ENCODE measurements at regions not wholly inside any gene's neighbourhood (a gene's known extent, or its start where the extent isn't known, plus 50 kb on each side); places are given as distances from the start of the nearest gene placed in this dataset.

DNA sequence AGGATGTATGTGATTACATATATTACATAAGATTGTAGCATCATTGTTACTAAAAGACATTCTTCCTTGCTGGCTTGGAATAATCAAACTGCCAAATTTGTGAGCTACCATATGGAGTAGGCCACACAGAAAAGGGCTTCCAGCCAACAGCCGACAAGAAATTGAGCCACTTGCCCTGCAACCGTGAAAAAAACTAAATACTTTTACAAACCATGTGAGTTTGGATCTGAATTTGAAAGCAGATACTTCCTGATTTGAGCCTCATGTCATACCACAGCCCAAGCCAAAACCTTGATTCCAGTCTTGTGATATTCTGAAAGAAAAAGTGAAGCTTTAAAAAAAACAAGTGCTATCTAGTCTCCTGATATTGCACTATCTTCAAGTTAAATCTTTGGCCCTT is 55.6 kb upstream of the PRMT6 start:
- no peak for TF ChIP-seq EZH2 (IDR thresholded peaks at IDR 0.05; ENCODE audit: borderline replicate concordance, low read depth, low read length, severe bottlenecking)
- TF ChIP-seq, protein P1, sequence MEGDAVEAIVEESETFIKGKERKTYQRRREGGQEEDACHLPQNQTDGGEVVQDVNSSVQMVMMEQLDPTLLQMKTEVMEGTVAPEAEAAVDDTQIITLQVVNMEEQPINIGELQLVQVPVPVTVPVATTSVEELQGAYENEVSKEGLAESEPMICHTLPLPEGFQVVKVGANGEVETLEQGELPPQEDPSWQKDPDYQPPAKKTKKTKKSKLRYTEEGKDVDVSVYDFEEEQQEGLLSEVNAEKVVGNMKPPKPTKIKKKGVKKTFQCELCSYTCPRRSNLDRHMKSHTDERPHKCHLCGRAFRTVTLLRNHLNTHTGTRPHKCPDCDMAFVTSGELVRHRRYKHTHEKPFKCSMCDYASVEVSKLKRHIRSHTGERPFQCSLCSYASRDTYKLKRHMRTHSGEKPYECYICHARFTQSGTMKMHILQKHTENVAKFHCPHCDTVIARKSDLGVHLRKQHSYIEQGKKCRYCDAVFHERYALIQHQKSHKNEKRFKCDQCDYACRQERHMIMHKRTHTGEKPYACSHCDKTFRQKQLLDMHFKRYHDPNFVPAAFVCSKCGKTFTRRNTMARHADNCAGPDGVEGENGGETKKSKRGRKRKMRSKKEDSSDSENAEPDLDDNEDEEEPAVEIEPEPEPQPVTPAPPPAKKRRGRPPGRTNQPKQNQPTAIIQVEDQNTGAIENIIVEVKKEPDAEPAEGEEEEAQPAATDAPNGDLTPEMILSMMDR (IDR thresholded peaks at IDR 0.05; ENCODE audit: borderline replicate concordance, extremely low read depth, low read length, poor library complexity, severe bottlenecking), result no peak
